NCI-H345 treated with DMSO at 0.1 percent for 48 hours (cell line): ENCODE measurements at regions not wholly inside any gene's neighbourhood (a gene's known extent, or its start where the extent isn't known, plus 50 kb on each side); places are given as distances from the start of the nearest gene placed in this dataset.

Source experiments
- DNase-seq: peaks from one replicate; lab custom pipeline; 2025; ENCODE audit not compliant: unreplicated experiment; lab: John Stamatoyannopoulos, UW

DNA sequence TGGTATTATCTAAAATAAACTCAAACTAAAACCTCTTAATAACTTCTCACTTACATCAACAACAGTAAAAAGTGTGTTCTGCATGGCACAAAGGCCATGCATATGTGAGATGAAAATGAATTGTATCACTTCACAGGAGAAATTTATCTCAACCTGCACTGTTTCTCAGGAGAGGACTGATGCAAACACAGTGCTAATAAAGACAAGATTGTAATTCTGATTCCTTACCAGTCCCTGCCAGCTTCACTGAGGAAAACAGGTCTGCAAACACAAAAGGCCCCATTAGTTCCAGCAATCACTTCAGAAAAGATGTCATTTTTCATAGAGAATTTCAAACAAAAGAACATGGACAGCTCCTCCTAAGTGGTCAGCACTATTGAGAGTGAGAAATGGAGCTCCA lies 117.3 kb upstream of the PDE4D start:
- no peak for DNase-seq

DNA sequence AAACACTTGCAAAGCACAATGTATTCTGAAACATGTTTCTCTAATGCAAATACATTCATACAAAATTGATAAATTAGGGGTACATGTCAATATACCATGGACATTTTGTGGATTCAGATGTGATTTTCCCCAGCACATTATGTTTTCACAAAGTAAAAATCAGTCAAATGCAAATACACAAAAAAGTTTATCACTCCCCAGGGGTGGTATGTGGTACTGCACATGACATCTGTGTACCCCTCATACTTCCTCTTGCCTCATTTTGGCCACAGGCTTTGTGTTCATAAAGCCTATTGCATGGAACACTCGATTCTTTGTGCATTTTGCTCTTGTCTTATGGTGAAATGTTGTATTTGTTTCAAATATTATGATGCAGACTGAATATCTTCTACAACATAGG lies 116.8 kb upstream of the PDE4D start:
- no peak for DNase-seq

DNA sequence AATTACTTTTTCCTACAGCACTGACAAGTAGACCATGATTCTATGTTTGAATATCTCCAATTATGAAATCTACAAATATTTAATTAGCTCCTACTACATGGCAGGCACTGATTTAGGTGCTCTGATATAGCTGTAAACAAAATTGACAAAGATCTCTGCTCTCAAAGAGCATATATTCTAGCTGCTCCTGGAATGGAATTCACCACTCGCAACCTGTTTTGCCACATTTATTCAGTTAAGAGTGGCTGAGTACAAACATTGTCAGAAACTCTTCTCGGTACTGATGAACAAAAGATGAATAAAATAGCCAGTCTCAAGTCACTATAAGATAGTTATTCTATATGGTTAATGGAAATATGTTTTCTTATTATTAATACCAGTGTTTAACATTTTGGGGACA lies 114.2 kb upstream of the PDE4D start:
- no peak for DNase-seq

DNA sequence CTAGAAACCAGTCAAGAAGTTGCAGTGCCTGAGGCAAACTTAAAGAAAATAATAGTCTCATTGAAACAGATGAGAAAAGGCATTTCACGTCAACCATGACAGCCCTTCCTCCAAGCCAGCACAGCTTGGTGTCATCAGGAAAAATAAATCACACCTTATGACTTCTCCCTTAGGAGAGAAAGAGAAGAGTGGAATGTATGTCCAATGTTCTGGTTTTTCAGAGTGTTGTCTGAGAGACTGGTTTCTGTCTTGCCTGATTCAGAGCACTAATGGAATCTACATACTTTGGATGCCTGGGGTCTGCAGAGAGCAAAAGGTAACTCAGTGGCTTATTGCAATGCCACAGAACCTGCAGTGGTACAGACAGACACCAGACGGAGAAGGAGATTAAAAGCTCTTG lies 105.5 kb upstream of the PDE4D start:
- no peak for DNase-seq

DNA sequence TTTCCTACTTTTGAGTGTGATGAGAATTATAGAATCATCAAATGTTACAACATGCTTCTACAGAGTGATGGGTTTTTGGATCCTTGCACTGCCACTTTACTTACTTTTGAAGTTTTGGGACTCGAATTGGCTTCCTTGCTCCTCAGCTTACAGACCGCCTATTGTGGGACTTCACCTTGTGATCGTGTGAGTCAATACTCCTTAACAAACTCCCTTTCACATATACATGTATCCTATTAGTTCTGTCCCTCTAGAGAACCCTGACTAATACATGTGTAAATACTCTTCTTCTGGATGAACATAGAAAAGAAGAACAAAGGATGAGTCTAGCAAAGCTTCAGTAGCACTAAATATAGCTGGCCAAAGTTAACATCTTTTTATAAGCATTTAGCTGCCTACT lies 98.7 kb upstream of the PDE4D start:
- DNase-seq: no peak

DNA sequence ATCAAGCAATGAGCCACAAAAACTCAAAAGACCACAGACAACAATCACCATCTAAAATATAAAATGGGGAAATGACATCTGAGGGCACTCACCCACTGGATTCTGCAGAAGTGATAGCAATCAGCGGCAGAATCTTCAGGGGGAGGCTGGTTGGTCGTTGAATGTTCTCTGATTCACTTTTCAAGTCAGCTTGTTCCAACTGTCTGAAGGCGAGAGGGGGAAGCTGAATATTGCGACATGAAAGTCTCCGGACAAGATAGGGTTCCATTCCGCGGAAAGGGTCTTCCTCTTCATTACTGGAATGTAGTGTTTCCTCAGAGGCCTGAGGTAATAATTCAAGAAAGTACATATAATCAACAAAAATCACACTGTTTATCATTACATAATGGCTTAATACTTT lies 94.9 kb upstream of the PDE4D start:
- DNase-seq: no peak

DNA sequence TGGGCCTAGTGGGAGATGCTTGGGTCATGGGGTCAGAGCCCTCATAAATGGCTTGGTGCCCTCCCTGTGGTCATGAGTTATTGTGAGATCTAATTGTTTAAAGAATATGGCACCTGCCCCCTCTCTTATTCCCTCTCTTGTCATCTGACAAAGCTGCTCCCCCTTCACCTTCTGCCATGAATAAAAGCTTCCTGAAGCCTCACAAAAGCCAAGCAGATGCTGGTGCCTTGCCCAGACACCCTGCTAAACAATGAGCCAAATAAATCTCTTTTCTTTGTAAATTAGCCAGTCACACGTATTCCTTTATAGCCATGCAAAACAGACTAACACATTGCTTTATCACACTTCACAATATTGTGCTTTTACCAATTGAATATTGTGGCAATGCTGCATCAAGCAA lies 82.8 kb upstream of the PDE4D start:
- DNase-seq: no peak

DNA sequence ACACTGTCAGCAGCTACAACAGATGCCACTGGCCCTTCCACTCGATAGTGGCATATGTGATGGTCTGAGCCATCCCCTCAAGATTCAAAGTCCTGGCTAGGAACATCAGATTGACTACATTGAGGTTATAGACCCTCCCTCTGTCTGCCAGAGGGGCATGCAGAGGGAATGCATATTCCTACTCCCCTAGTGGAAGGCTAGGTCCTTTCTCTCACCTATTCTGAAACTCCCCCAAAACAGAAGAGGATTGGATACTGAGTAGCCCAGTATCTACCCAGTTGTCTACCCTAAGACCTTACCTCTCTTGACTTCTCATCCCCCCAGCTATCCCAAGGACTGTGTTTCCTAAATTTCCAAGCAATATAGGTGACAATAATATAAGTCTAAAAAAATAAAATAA lies 78.5 kb upstream of the PDE4D start:
- no peak for DNase-seq

DNA sequence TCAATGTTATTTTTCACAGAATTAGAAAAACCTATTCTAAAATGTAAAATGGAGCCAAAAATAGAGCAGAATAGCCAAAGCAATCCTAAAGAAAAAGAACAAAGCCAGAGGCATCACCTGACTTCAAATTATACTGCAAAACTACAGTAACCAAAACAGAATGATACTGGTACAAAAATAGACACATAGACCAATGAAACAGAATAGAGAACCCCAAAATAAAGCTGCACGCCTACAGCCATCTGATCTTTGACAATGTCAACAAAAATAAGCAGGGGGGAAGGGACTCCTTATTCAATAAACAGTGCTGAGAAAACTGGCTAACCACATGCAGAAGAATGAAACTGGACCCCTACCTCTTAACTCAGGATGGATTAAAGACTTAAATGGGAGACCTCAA lies 65.8 kb upstream of the PDE4D start:
- no peak for DNase-seq

DNA sequence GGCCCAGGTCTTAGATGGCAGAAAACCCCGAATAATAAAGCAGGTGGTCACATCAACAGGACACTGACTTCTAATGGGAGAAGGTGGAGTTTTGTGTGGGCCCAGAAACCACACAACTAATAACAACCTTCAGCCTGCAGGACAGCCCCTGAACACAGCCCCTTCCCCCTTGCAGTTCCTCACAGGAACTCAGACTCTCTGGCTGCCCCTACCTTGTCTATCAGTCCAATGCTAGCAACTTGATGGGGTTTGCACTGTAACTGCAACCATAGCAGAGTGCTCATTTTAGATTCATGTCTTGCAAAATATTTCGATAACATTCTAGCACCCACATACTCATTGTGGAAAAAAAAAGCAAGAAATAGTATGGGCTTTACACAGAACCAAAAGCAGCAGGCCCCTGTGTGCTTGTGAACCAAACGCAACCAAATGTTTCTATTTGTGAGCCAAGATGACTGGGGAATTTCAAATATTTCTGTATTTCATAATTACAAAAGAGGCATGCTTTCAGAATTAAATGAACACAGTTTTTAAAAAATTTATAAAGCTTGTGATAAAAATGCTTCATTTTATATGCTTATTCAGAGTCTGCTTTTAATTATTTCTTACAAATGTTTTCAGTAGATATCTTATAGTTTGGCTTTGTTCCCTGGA lies 62.7 kb upstream of the PDE4D start:
- DNase-seq: no peak

DNA sequence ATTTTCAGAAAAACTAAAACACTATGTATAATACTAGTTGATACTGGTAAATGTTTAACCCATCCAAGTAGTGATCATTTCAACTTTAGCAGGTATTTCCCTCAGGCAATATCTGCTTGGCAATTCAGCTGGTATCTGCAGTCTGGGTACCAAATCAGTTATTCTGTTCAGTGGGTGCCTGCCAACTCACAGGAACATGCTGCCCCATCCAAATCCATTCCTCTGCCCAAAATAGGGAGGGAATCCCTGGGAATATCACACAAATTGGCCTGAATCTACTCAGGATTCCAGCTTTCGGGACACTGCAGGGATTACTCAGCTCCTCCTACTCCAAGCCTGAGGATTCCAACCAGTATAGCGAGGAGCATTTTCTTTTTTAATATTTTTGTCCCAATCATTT lies 61.7 kb upstream of the PDE4D start:
- DNase-seq: no peak

DNA sequence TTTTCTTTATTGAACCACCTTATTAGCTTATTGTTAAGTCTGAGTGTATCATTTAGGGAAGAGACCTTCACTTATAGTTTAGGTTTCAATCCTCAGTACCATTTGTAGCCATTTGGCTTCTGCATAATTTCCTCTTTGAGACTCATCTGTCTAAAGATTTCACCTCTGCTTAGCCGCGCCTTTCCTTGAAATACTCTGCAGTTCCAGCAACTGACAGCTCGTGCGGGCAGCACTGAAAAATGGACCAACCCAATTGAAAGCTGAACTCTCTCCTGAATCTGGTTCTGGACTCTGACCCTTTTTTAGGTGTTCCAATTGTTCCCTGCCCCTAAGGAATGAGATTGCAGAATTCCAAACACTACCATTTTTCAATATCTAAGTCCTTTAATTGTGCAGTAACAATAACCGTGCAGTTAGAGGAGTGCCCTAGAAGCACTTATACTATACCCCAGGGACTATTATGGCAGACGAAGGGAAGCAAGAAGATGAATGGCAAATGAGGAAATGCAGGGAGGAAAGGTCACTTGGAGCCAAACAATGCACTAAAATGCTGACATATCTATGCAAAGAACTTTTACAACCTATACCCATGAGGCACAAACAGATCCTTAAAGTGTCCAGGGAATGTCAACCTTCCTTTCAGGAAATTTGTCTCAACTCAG lies 50.1 kb upstream of the PDE4D start:
- DNase-seq: no peak
